Hepatocyte (in vitro differentiated cells): ENCODE measurements at regions not wholly inside any gene's neighbourhood (a gene's known extent, or its start where the extent isn't known, plus 50 kb on each side); places are given as distances from the start of the nearest gene placed in this dataset.

ENCODE experiments used
- EZH2 ChIP-seq: fragments of 200-600 bp; sonication (generic); IDR thresholded peaks from 2 replicates; pipeline ENCODE4 v1.6.1; 2016; ENCODE audit warnings: antibody characterized with exemption, mild to moderate bottlenecking, borderline replicate concordance
- EZH2phosphoT487 ChIP-seq: fragments of 200-600 bp; sonication (generic); IDR thresholded peaks from one replicate; pipeline ENCODE4 v1.6.1; 2018; ENCODE audit warnings: antibody characterized with exemption, mild to moderate bottlenecking, low read depth, moderate library complexity; ENCODE audit not compliant: unreplicated experiment, severe bottlenecking
- TF ChIP-seq, protein P1 (sequence below): fragments of 200-600 bp; sonication (generic); IDR thresholded peaks from 2 replicates; pipeline ENCODE4 v1.5.1; 2016; ENCODE audit warnings: antibody characterized with exemption, mild to moderate bottlenecking; ENCODE audit not compliant: poor library complexity

DNA sequence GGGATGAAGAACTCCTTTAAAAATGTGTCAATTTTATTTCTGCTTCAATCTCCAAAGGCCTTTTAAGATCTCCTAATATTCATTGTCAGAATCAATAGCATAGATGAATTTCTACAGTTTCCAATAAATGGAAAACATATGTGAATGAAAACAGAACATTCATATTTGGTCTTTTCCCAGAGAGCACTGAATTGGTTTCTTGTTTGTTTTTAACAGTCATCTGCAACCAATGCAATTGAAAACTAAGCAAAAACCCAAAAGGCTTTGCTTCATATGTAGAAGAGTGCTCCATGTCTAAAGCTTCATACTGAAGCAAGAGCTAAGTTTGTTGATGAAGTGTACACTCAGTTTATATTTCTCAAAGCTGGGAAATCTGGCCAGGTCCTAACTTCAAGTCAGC lies 426.5 kb upstream of the CDIN1 start:
- TF ChIP-seq, protein P1, sequence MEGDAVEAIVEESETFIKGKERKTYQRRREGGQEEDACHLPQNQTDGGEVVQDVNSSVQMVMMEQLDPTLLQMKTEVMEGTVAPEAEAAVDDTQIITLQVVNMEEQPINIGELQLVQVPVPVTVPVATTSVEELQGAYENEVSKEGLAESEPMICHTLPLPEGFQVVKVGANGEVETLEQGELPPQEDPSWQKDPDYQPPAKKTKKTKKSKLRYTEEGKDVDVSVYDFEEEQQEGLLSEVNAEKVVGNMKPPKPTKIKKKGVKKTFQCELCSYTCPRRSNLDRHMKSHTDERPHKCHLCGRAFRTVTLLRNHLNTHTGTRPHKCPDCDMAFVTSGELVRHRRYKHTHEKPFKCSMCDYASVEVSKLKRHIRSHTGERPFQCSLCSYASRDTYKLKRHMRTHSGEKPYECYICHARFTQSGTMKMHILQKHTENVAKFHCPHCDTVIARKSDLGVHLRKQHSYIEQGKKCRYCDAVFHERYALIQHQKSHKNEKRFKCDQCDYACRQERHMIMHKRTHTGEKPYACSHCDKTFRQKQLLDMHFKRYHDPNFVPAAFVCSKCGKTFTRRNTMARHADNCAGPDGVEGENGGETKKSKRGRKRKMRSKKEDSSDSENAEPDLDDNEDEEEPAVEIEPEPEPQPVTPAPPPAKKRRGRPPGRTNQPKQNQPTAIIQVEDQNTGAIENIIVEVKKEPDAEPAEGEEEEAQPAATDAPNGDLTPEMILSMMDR: no peak
- no peak for TF ChIP-seq EZH2phosphoT487
- no peak for TF ChIP-seq EZH2
